H1 (cell line): ENCODE measurements at regions not wholly inside any gene's neighbourhood (a gene's known extent, or its start where the extent isn't known, plus 50 kb on each side); places are given as distances from the start of the nearest gene placed in this dataset.

ENCODE experiments used
- CTCF ChIA-PET: fragments of 300-600 bp; sonication (Branson Sonifier 250); formaldehyde crosslinking; loops from one replicate; lab custom pipeline; 2021; ENCODE audit not compliant: partially characterized antibody; lab: Charles Lee
- POLR2A ChIA-PET: fragments of 300-600 bp; sonication (Branson Sonifier 250); formaldehyde crosslinking; loops from one replicate; lab custom pipeline; 2021; ENCODE audit warnings: inconsistent platforms; ENCODE audit not compliant: partially characterized antibody; lab: Charles Lee
- DNase-seq, 2 experiments: peaks; one replicate each; pipeline versions ENCODE4 v3.0.0 to v3.0.0-alpha.2; 2010 to 2022; ENCODE audit warnings: low spot score in 2 of 2, low read depth in 1 of 2, mixed read lengths in 1 of 2
- FAIRE-seq: peaks from 2 replicates; lab custom pipeline; 2011; peaks lifted over from hg19 to GRCh38; lab: Jason Lieb, UNC
- H2AFZ ChIP-seq: 2 replicates; pipeline ENCODE4 v1.8.1; 2012; ENCODE audit warnings: low read length, inconsistent platforms
- H2AK5ac ChIP-seq: 2 replicates; pipeline ENCODE4 v1.6.1; 2013; ENCODE audit warnings: low read depth, low read length
- H2BK120ac ChIP-seq: replicated peaks from 2 replicates; pipeline ENCODE3; 2013; ENCODE audit warnings: low read depth, low read length, inconsistent platforms
- H2BK12ac ChIP-seq: 2 replicates; pipeline ENCODE4 v1.6.1; 2013; ENCODE audit warnings: low read depth, low read length
- H2BK15ac ChIP-seq: 2 replicates; pipeline ENCODE4 v1.6.1; 2013; ENCODE audit warnings: low read length
- H2BK20ac ChIP-seq: 2 replicates; pipeline ENCODE4 v1.6.1; 2013; ENCODE audit warnings: low read length
- H2BK5ac ChIP-seq: 2 replicates; pipeline ENCODE4 v1.6.1; 2013; ENCODE audit warnings: low read depth, low read length
- H3K14ac ChIP-seq: 2 replicates; pipeline ENCODE4 v1.6.1; 2013; ENCODE audit warnings: inconsistent platforms; ENCODE audit not compliant: insufficient read length
- H3K18ac ChIP-seq: 2 replicates; pipeline ENCODE4 v1.6.1; 2013; ENCODE audit warnings: low read length; ENCODE audit errors: extremely low read depth
- H3K23ac ChIP-seq: 2 replicates; pipeline ENCODE4 v1.6.1; 2013; ENCODE audit warnings: inconsistent platforms; ENCODE audit not compliant: insufficient read length
- H3K23me2 ChIP-seq: 2 replicates; pipeline ENCODE4 v1.6.1; 2013; ENCODE audit warnings: low read depth, low read length
- H3K27ac ChIP-seq: 2 replicates; pipeline ENCODE4 v1.6.1; 2011; ENCODE audit warnings: low read depth, low read length, inconsistent platforms
- H3K27me3 ChIP-seq, 4 experiments: replicated peaks in 1 of 4; 1 replicate in 1 of 4; 2 replicates in 3 of 4; pipeline versions ENCODE4 v1.6.1 to v1.8.1; 2011 to 2013; ENCODE audit warnings: low read length in 3 of 4, mild to moderate bottlenecking in 3 of 4, inconsistent platforms in 2 of 4, mixed read lengths in 2 of 4, moderate library complexity in 1 of 4; ENCODE audit not compliant: control insufficient read depth in 3 of 4, insufficient read depth in 3 of 4; ENCODE audit errors: extremely low read depth in 1 of 4
- H3K36me3 ChIP-seq, 4 experiments: 2 replicates each; pipeline versions ENCODE4 v1.6.1 to v1.8.1; 2011 to 2013; ENCODE audit warnings: mild to moderate bottlenecking in 4 of 4, low read length in 3 of 4, moderate library complexity in 2 of 4, control low read depth in 1 of 4, inconsistent platforms in 1 of 4; ENCODE audit not compliant: insufficient read depth in 4 of 4, control insufficient read depth in 2 of 4
- H3K4ac ChIP-seq: replicated peaks from 2 replicates; pipeline ENCODE3; 2013; ENCODE audit warnings: low read length, low read depth, mixed read lengths, inconsistent platforms; ENCODE audit not compliant: insufficient read length
- H3K4me1 ChIP-seq, 4 experiments: replicated peaks in 1 of 4; 1 replicate in 1 of 4; 2 replicates in 3 of 4; pipeline versions ENCODE4 v1.6.1 to v1.8.1; 2011 to 2013; ENCODE audit warnings: low read length in 3 of 4, inconsistent platforms in 2 of 4, mixed read lengths in 1 of 4; ENCODE audit not compliant: insufficient read depth in 4 of 4, control insufficient read depth in 3 of 4
- H3K4me2 ChIP-seq, 2 experiments: 2 replicates each; pipeline versions ENCODE4 v1.6.1 to v1.8.1; 2011 to 2013; ENCODE audit warnings: low read depth in 2 of 2, low read length in 2 of 2, control low read depth in 1 of 2, inconsistent platforms in 1 of 2, mild to moderate bottlenecking in 1 of 2; ENCODE audit not compliant: insufficient read depth in 1 of 2
- H3K4me3 ChIP-seq, 4 experiments: fragments of 200-600, 300-600 bp in 1 of 4; sonication (generic), shearing (Covaris generic), sonication (Bioruptor Twin) in 1 of 4; 2 replicates each; pipeline versions ENCODE4 v1.5.1 to v1.8.1; 2011 to 2016; ENCODE audit warnings: low read length in 4 of 4, low read depth in 3 of 4, control low read depth in 2 of 4, inconsistent platforms in 2 of 4, mild to moderate bottlenecking in 2 of 4, mixed read lengths in 1 of 4, moderate library complexity in 1 of 4; ENCODE audit not compliant: insufficient read depth in 2 of 4; ENCODE audit errors: extremely low read depth in 1 of 4
- H3K56ac ChIP-seq: replicated peaks from 2 replicates; pipeline ENCODE3; 2013; ENCODE audit warnings: low read depth, mild to moderate bottlenecking, mixed read lengths, low read length, inconsistent platforms; ENCODE audit not compliant: insufficient read length
- H3K79me1 ChIP-seq: 2 replicates; pipeline ENCODE4 v1.6.1; 2013; ENCODE audit warnings: low read depth, low read length, control low read depth
- H3K79me2 ChIP-seq, 2 experiments: 2 replicates each; pipeline versions ENCODE4 v1.6.1 to v1.8.1; 2012 to 2013; ENCODE audit warnings: low read length in 2 of 2, mild to moderate bottlenecking in 2 of 2, inconsistent platforms in 1 of 2; ENCODE audit not compliant: insufficient read depth in 2 of 2, control insufficient read depth in 1 of 2
- H3K9ac ChIP-seq, 4 experiments: replicated peaks in 1 of 4; 1 replicate in 1 of 4; 2 replicates in 3 of 4; pipeline versions ENCODE4 v1.6.1 to v1.8.1; 2011 to 2013; ENCODE audit warnings: low read depth in 3 of 4, low read length in 3 of 4, control low read depth in 2 of 4, mild to moderate bottlenecking in 2 of 4, moderate library complexity in 2 of 4, inconsistent platforms in 1 of 4; ENCODE audit errors: extremely low read depth in 1 of 4
- H3K9me3 ChIP-seq, 2 experiments: 2 replicates each; pipeline versions ENCODE4 v1.6.1 to v1.8.1; 2012 to 2013; ENCODE audit warnings: mild to moderate bottlenecking in 2 of 2, moderate library complexity in 2 of 2, control low read depth in 1 of 2, inconsistent platforms in 1 of 2, low read depth in 1 of 2, low read length in 1 of 2, mixed read lengths in 1 of 2; ENCODE audit not compliant: insufficient read depth in 2 of 2
- H4K20me1 ChIP-seq, 2 experiments: replicated peaks in 1 of 2; 2 replicates each; pipeline versions ENCODE3 to v1.8.1; 2011 to 2013; ENCODE audit warnings: inconsistent platforms in 2 of 2, low read length in 2 of 2, mild to moderate bottlenecking in 1 of 2; ENCODE audit not compliant: insufficient read depth in 2 of 2, control insufficient read depth in 1 of 2
- H4K5ac ChIP-seq: 2 replicates; pipeline ENCODE4 v1.6.1; 2013; ENCODE audit warnings: low read length, low read depth, mixed read lengths, inconsistent platforms; ENCODE audit not compliant: insufficient read length
- H4K8ac ChIP-seq: 2 replicates; pipeline ENCODE4 v1.8.0; 2013; ENCODE audit warnings: mild to moderate bottlenecking, moderate library complexity, low read length, inconsistent platforms; ENCODE audit not compliant: insufficient read depth; ENCODE audit errors: extremely low read depth
- H4K91ac ChIP-seq: replicated peaks from 2 replicates; pipeline ENCODE3; 2013; ENCODE audit warnings: low read length, mixed read lengths, inconsistent platforms; ENCODE audit not compliant: insufficient read length
- RAD21 ChIP-seq, 2 experiments: IDR thresholded peaks in 1 of 2; conservative IDR thresholded peaks in 1 of 2; 2 replicates each; pipeline ENCODE4 v1.6.1; 2011; ENCODE audit warnings: low read depth in 2 of 2, low read length in 2 of 2, improper control_type of control experiment in 1 of 2, inconsistent platforms in 1 of 2, mild to moderate bottlenecking in 1 of 2, moderate library complexity in 1 of 2
- RNF2 ChIP-seq: fragments of 200-900, 300-1000 bp; sonication (generic); IDR thresholded peaks from 2 replicates; pipeline ENCODE4 v1.7.1; 2016; ENCODE audit warnings: borderline replicate concordance, low read depth, mild to moderate bottlenecking, antibody characterized with exemption, low read length; ENCODE audit not compliant: poor library complexity, severe bottlenecking; ENCODE audit errors: missing control alignments
- SIX5 ChIP-seq: IDR thresholded peaks from 2 replicates; pipeline ENCODE4 v1.6.1; 2011; ENCODE audit warnings: mild to moderate bottlenecking, low read depth, low read length
- SP4 ChIP-seq: IDR thresholded peaks from 2 replicates; pipeline ENCODE4 v1.6.1; 2012; ENCODE audit warnings: low read length, inconsistent platforms
- SUZ12 ChIP-seq: fragments of 200-600 bp; sonication (generic); IDR thresholded peaks from 2 replicates; pipeline ENCODE4 v1.6.1; 2012; ENCODE audit warnings: mild to moderate bottlenecking, inconsistent platforms, low read length, moderate library complexity, mixed read lengths
- ZNF274 ChIP-seq: IDR thresholded peaks from 2 replicates; pipeline ENCODE4 v1.7.0; 2012; ENCODE audit warnings: low read length, borderline replicate concordance; ENCODE audit errors: extremely low read depth
- WGBS, 2 experiments: shearing (Covaris generic) in 1 of 2; methylation state at CpG; one replicate each; pipeline versions ENCODE4 v1.1.6 to v1.1.7; 2013 to 2015; ENCODE audit warnings: low lambda C conversion rate in 2 of 2, mixed read lengths in 2 of 2, inconsistent platforms in 1 of 2, low coverage in 1 of 2, missing lambda C conversion rate in 1 of 2; ENCODE audit not compliant: insufficient replicate concordance in 2 of 2, insufficient coverage in 1 of 2, insufficient read length in 1 of 2; ENCODE audit errors: extremely low coverage in 1 of 2, missing lambda C conversion rate in 1 of 2; 5-methylcytosine and 5-hydroxymethylcytosine counted together
- TF ChIP-seq, protein P1 (sequence below): IDR thresholded peaks from 2 replicates; pipeline ENCODE4 v1.6.1; 2012; ENCODE audit warnings: low read length, inconsistent platforms
- TF ChIP-seq, protein P2 (sequence below), 3 experiments: IDR thresholded peaks; 1 replicate in 2 of 3; 2 replicates in 1 of 3; pipeline versions ENCODE4 v1.5.1 to v1.6.1; 2011; ENCODE audit warnings: low read length in 3 of 3, mild to moderate bottlenecking in 3 of 3, inconsistent platforms in 2 of 3, low read depth in 1 of 3, moderate library complexity in 1 of 3; ENCODE audit not compliant: insufficient read depth in 1 of 3; ENCODE audit errors: control extremely low read depth in 1 of 3

DNA sequence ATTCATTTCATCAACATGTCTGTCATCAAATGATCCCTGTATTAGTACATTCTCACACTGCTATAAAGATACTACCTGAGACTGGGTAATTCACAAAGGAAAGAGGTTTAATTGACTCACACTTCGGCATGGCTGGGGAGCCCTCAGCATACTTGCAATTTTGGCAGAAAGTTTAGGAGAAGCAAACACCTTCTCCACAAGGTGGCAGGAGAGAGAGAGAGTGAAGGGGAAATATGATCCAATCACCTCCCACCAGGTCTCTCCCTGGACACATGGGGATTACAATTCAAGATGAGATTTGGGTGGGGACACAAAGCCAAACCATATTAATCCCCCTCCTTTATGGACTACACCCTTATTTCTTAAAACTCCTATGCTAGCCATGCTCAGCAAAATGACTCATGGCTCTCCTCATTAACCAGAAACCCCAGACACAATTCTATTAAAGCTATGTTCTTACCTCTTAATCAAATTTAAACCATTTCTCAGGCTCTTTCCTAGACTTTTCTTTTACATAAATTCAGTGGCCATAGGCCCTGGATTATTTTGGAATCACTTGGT, 932.3 kb downstream of the FLRT2 start:
- no peak overlapping the region for H2BK20ac ChIP-seq
- ChIA-PET CTCF (interaction anchor here (0.6 to 3.3 kb wide), 8 partner anchors 14 to 1361 kb away, joined by 3 to 7 read pairs (median 4); no protein-coding TSS in a partner anchor), POLR2A (no interaction called here)
- no peak overlapping the region for H3K56ac ChIP-seq
- no peak overlapping the region for H2AK5ac ChIP-seq
- no peak overlapping the region for H3K4me2 ChIP-seq
- H3K4ac ChIP-seq = no peak overlapping the region
- no peaks in the 10 kb centered on the region for H3K79me2 ChIP-seq
- H3K79me1 ChIP-seq = no peaks in the 10 kb centered on the region
- FAIRE-seq = no peak
- H2BK12ac ChIP-seq = no peak overlapping the region
- H2BK5ac ChIP-seq = no peak overlapping the region
- no peak overlapping the region for H3K4me3 ChIP-seq
- no peak for DNase-seq
- no peak overlapping the region for H3K27ac ChIP-seq
- H2BK15ac ChIP-seq = no peak overlapping the region
- no peak overlapping the region for H2AFZ ChIP-seq
- no peak overlapping the region for H4K5ac ChIP-seq
- no peaks in the 10 kb centered on the region; the same call in 1 of the 2 replicates for H3K23me2 ChIP-seq
- no peaks in the 10 kb centered on the region for H4K20me1 ChIP-seq
- no peak overlapping the region for H4K8ac ChIP-seq
- H3K18ac ChIP-seq = no peak overlapping the region
- no peak overlapping the region for H4K91ac ChIP-seq
- no peaks in the 10 kb centered on the region for H3K4me1 ChIP-seq
- H3K27me3 ChIP-seq = no peaks in the 10 kb centered on the region
- 91% methylated on average over 1 of the region's 1 CpG; no CpG with 5 or more reads in 1 of the 2 experiments for WGBS, 2 experiments
- H3K9ac ChIP-seq = no peak overlapping the region
- H3K14ac ChIP-seq = no peak overlapping the region
- no peak overlapping the region for H2BK120ac ChIP-seq
- no peaks in the 10 kb centered on the region for H3K36me3 ChIP-seq
- no peaks in the 10 kb centered on the region for H3K9me3 ChIP-seq
- H3K23ac ChIP-seq = no peak overlapping the region
- TF ChIP-seq SP4 = no peak
- TF ChIP-seq ZNF274 = no peak
- TF ChIP-seq SIX5 = no peak
- TF ChIP-seq, protein P1, sequence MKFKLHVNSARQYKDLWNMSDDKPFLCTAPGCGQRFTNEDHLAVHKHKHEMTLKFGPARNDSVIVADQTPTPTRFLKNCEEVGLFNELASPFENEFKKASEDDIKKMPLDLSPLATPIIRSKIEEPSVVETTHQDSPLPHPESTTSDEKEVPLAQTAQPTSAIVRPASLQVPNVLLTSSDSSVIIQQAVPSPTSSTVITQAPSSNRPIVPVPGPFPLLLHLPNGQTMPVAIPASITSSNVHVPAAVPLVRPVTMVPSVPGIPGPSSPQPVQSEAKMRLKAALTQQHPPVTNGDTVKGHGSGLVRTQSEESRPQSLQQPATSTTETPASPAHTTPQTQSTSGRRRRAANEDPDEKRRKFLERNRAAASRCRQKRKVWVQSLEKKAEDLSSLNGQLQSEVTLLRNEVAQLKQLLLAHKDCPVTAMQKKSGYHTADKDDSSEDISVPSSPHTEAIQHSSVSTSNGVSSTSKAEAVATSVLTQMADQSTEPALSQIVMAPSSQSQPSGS = no peak
- TF ChIP-seq, protein P2, sequence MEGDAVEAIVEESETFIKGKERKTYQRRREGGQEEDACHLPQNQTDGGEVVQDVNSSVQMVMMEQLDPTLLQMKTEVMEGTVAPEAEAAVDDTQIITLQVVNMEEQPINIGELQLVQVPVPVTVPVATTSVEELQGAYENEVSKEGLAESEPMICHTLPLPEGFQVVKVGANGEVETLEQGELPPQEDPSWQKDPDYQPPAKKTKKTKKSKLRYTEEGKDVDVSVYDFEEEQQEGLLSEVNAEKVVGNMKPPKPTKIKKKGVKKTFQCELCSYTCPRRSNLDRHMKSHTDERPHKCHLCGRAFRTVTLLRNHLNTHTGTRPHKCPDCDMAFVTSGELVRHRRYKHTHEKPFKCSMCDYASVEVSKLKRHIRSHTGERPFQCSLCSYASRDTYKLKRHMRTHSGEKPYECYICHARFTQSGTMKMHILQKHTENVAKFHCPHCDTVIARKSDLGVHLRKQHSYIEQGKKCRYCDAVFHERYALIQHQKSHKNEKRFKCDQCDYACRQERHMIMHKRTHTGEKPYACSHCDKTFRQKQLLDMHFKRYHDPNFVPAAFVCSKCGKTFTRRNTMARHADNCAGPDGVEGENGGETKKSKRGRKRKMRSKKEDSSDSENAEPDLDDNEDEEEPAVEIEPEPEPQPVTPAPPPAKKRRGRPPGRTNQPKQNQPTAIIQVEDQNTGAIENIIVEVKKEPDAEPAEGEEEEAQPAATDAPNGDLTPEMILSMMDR (IDR thresholded peaks at IDR 0.05; ENCODE audit: control extremely low read depth in 1 of 3, insufficient read depth in 1 of 3, low read depth in 1 of 3, low read length in 3 of 3) = peak in 2 of 3 experiments; percentile 33 to 47; a peak in 2 of 4 replicates
- no peak for TF ChIP-seq RNF2
- TF ChIP-seq SUZ12 = no peak
- peak; percentile 45 to 51 for TF ChIP-seq RAD21 (IDR thresholded peaks at IDR 0.05 in 1 of 2, conservative IDR thresholded peaks at IDR 0.05 in 1 of 2; ENCODE audit: low read depth in 2 of 2, low read length in 2 of 2)
